ENCODE measurements at regions not wholly inside any gene's neighbourhood (a gene's known extent, or its start where the extent isn't known, plus 50 kb on each side); places are given as distances from the start of the nearest gene placed in this dataset.
"Not testable (repeated sequence)": the region's sequence is repeated elsewhere in the genome, so short reads cannot be mapped to it uniquely, and the experiment has no call there.

DNA sequence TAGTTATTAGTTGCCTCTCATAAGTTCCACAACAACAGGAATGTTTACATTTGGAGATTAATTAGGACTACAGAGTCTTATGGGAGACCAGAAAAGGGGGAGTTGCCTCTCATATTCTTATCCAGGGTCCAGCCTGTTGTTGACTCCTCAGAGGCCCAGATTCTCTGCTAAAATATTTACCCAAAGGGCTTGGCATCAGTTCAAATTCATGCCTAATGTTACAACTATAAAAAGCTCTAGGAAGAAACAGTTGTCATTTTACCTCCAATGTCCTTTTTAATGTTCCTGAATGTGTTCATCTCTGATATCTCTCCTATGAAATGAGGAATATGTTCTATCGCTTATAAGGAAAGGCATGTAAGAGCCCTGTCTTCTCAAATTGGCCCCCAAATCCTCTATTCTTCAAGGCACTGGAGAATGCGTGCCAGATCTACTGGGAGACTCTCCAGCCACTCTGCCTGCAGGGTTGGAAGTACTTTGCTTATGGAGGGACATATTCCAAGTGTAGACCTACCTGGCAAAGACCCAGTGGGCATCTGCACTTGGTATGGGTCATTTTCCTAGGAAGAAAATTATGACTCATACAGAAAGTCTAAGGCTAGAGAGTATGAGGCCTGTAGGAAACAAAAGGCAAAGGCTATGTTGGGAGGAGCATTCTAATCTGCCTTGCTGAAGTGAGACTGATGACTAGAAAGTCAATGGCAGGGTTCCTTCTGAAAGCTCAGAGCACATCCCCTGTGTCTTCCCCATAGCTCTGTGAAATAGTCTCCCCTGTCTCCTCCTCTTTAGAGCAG is 192.6 kb downstream of the ESM1 start:
- H3K36me3 ChIP-seq (ENCODE audit: control insufficient read depth, insufficient read depth, low read length), result no peaks in the 10 kb centered on the region
- no peak overlapping the region for H3K4me3 ChIP-seq (ENCODE audit: low read depth, low read length)
- H3K9me3 ChIP-seq (ENCODE audit: control insufficient read depth, insufficient read depth, low read depth, low read length), result no peaks in the 10 kb centered on the region
- H3K27me3 ChIP-seq (ENCODE audit: control insufficient read depth, insufficient read depth, low read length), result no peaks in the 10 kb centered on the region
- H3K9ac ChIP-seq (ENCODE audit: low read length), result no peak overlapping the region
- H3K4me1 ChIP-seq (ENCODE audit: control insufficient read depth, insufficient read depth, low read length), result no peaks in the 10 kb centered on the region
- no peak overlapping the region for H3K27ac ChIP-seq (ENCODE audit: low read depth, low read length)

DNA sequence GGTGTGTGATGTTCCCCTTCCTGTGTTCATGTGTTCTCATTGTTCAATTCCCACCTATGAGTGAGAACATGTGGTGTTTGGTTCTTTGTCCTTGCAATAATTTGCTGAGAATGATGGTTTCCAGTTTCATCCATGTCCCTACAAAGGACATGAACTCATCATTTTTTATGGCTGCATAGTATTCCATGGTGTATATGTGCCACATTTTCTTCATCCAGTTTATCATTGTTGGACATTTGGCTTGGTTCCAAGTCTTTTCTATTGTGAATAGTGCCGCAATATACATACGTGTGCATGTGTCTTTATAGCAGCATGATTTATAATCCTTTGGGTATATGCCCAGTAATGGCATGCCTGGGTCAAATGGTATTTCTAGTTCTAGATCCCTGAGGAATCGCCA is 197.5 kb downstream of the ESM1 start:
- H3K9me3 ChIP-seq (ENCODE audit: control insufficient read depth, insufficient read depth, low read depth, low read length); H3K27me3 ChIP-seq (ENCODE audit: control insufficient read depth, insufficient read depth, low read length); H3K36me3 ChIP-seq (ENCODE audit: control insufficient read depth, insufficient read depth, low read length); H3K27ac ChIP-seq (ENCODE audit: low read depth, low read length); H3K4me3 ChIP-seq (ENCODE audit: low read depth, low read length); H3K4me1 ChIP-seq (ENCODE audit: control insufficient read depth, insufficient read depth, low read length); H3K9ac ChIP-seq (ENCODE audit: low read length): not testable (repeated sequence)

DNA sequence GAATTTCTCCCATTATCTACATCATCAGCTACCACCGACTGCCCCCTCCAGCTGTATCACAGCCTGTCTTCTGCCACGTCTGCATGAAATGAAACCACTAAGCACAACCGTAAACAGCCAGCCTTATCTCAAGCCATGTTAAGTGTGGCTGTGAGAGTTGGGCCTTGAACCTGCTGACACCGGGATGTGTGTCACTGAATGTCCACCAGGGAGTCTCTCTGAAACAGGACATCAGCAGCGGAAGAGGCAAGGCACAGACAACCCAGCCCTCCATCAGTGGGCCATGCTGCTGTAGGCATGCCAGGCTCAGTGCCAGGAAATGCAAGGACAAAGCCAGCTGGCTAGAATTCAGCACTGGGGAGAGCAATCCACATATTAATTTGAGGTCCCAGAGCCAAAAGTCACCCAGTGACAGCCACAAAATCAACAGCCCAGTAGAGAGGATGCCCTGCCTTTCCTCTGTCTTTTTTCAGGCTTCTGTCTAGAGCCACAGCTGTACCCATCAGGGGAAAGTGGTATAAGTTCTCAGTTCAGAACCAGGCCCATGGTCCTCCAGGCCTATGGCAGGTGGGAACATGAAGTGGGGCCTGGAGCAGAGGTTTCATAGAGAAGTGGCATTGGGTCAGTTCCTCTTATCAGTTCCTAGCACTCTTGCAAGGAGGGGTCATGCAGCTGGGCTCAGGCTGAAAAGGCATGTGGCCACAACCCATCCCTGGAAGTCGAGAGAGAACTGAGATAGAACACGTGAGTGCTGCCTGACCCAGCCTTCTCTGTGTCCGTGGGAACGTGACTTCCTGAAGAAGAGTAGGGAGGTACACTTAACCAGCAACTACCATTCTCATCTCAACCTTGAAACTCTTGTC is 199.4 kb downstream of the ESM1 start:
- Histone ChIP-seq H3K9ac (ENCODE audit: low read length) (no peak overlapping the region), H3K4me3 (ENCODE audit: low read depth, low read length) (no peak overlapping the region), H3K27me3 (ENCODE audit: control insufficient read depth, insufficient read depth, low read length) (no peaks in the 10 kb centered on the region), H3K36me3 (ENCODE audit: control insufficient read depth, insufficient read depth, low read length) (no peaks in the 10 kb centered on the region), H3K9me3 (ENCODE audit: control insufficient read depth, insufficient read depth, low read depth, low read length) (no peaks in the 10 kb centered on the region), H3K27ac (ENCODE audit: low read depth, low read length) (no peak overlapping the region), H3K4me1 (ENCODE audit: control insufficient read depth, insufficient read depth, low read length) (no peaks in the 10 kb centered on the region)

DNA sequence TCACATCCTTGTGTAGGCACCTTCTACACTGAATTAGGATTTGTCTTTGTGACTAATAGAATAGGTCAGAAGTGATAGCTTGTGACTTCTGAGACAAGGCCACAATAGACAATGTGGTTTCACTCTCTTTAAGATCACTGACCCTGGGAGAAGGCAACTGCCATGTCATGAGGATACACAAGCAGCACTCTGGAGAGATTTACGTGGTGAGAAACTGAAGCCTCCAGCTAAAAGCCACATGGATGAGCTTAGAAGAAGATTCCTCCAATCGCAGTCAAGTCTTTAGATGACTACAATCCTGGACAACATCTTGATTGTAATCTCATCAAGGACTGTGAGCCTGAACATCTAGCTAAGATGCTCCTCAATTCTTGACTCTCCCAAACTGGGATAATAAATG is 206.6 kb downstream of the ESM1 start:
- Histone ChIP-seq H3K4me1 (ENCODE audit: control insufficient read depth, insufficient read depth, low read length) (no peaks in the 10 kb centered on the region), H3K36me3 (ENCODE audit: control insufficient read depth, insufficient read depth, low read length) (no peaks in the 10 kb centered on the region), H3K4me3 (ENCODE audit: low read depth, low read length) (no peak overlapping the region), H3K9me3 (ENCODE audit: control insufficient read depth, insufficient read depth, low read depth, low read length) (no peaks in the 10 kb centered on the region), H3K27ac (ENCODE audit: low read depth, low read length) (no peak overlapping the region), H3K27me3 (ENCODE audit: control insufficient read depth, insufficient read depth, low read length) (no peaks in the 10 kb centered on the region), H3K9ac (ENCODE audit: low read length) (no peak overlapping the region)

DNA sequence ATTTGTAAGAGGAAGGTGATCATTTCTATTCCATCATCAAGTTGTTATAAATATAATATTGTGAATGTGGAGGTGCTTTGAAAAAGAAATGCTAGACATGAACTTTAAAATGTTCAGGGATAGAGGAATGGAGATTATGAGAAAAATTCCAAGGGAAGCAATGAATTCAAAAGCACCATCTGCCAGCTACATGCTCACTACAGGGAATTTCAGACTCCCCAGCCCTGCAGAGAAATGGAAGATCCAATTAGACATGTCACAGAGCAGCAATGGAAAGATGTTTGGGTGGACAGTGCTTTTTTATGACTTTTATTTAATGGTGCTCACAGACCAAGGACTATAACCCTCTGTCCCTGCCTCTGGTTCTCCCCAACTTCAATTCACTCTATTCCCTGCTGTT is 209.7 kb downstream of the ESM1 start:
- H3K9ac ChIP-seq (ENCODE audit: low read length), result no peak overlapping the region
- no peaks in the 10 kb centered on the region for H3K4me1 ChIP-seq (ENCODE audit: control insufficient read depth, insufficient read depth, low read length)
- no peaks in the 10 kb centered on the region for H3K27me3 ChIP-seq (ENCODE audit: control insufficient read depth, insufficient read depth, low read length)
- H3K9me3 ChIP-seq (ENCODE audit: control insufficient read depth, insufficient read depth, low read depth, low read length), result no peaks in the 10 kb centered on the region
- no peak overlapping the region for H3K27ac ChIP-seq (ENCODE audit: low read depth, low read length)
- no peak overlapping the region for H3K4me3 ChIP-seq (ENCODE audit: low read depth, low read length)
- no peaks in the 10 kb centered on the region for H3K36me3 ChIP-seq (ENCODE audit: control insufficient read depth, insufficient read depth, low read length)

DNA sequence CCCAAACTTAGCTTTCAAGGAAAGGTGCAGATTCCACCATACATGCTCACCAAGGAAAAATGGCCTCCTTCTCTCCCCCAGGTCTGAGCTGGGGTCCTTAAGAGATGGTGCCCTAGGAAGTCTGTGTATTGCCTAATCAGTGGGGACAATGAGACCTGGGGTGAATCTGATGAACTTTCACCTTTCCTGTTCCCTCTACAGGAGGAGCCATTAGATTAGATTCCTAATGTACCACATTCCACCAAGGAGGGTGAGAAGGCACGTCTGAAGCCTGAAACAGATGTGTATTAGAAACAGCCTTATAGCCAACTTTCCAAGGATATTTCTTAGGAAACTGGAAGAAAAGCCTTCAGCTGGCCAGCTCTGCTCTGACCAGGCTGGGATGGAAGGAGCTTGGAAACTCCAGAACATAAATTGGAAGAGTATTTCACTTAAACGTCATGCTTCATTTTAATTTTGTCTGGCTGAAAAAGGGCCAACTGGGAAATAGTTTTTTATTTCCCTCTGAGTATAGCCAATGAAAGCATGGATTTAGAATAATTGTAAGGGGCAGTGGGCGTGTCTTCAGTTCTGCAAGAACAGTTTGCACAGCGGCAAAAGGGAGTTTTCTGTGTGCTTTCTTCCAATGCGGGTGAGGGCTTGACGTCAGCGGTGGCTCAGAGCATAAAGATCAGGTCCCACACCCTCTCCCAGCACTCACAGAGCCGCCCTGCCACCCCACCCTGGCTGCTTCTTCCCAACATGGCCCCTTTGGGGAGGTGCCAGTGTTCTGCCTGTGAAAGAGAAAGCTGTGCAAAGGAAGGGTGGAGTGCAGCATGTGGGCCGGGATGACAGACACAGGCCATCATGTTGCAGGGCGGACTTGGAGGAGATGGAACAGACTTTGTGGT is 210.9 kb downstream of the ESM1 start:
- H3K27ac ChIP-seq (ENCODE audit: low read depth, low read length), result no peak overlapping the region
- H3K9ac ChIP-seq (ENCODE audit: low read length), result no peak overlapping the region
- no peaks in the 10 kb centered on the region for H3K9me3 ChIP-seq (ENCODE audit: control insufficient read depth, insufficient read depth, low read depth, low read length)
- no peak overlapping the region for H3K4me3 ChIP-seq (ENCODE audit: low read depth, low read length)
- no peaks in the 10 kb centered on the region for H3K4me1 ChIP-seq (ENCODE audit: control insufficient read depth, insufficient read depth, low read length)
- no peaks in the 10 kb centered on the region for H3K27me3 ChIP-seq (ENCODE audit: control insufficient read depth, insufficient read depth, low read length)
- H3K36me3 ChIP-seq (ENCODE audit: control insufficient read depth, insufficient read depth, low read length), result no peaks in the 10 kb centered on the region

DNA sequence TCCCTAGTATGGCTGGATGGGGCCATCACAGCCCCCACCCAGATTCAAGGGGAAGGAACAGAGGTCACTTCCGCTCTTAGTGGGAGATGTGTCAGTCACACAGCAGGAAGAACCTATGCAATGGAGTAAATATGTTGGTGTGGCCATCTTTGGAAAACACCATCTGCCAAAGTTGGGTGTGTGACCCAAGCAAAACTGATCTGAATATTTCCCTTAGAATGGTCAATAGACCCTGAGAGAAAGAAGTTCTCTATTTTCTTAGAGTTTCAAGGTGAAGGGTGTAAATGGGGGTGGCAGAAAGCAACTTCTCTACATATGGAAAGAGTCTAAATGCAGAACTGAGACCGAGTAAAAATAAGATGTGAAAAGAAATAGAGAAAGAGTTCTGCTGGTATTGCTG is 212.7 kb downstream of the ESM1 start:
- Histone ChIP-seq H3K4me1 (ENCODE audit: control insufficient read depth, insufficient read depth, low read length) (no peaks in the 10 kb centered on the region), H3K27ac (ENCODE audit: low read depth, low read length) (no peak overlapping the region), H3K4me3 (ENCODE audit: low read depth, low read length) (no peak overlapping the region), H3K27me3 (ENCODE audit: control insufficient read depth, insufficient read depth, low read length) (no peaks in the 10 kb centered on the region), H3K36me3 (ENCODE audit: control insufficient read depth, insufficient read depth, low read length) (no peaks in the 10 kb centered on the region), H3K9me3 (ENCODE audit: control insufficient read depth, insufficient read depth, low read depth, low read length) (no peaks in the 10 kb centered on the region), H3K9ac (ENCODE audit: low read length) (no peak overlapping the region)

- Histone ChIP-seq H3K9ac (ENCODE audit: low read length) (no peak overlapping the region), H3K4me1 (ENCODE audit: control insufficient read depth, insufficient read depth, low read length) (no peaks in the 10 kb centered on the region), H3K4me3 (ENCODE audit: low read depth, low read length) (no peak overlapping the region), H3K27me3 (ENCODE audit: control insufficient read depth, insufficient read depth, low read length) (no peaks in the 10 kb centered on the region), H3K27ac (ENCODE audit: low read depth, low read length) (no peak overlapping the region), H3K36me3 (ENCODE audit: control insufficient read depth, insufficient read depth, low read length) (no peaks in the 10 kb centered on the region), H3K9me3 (ENCODE audit: control insufficient read depth, insufficient read depth, low read depth, low read length) (no peaks in the 10 kb centered on the region)
Measured at GRCh38 chr5:54772231-54772630, 213.2 kb downstream of the ESM1 start.

DNA sequence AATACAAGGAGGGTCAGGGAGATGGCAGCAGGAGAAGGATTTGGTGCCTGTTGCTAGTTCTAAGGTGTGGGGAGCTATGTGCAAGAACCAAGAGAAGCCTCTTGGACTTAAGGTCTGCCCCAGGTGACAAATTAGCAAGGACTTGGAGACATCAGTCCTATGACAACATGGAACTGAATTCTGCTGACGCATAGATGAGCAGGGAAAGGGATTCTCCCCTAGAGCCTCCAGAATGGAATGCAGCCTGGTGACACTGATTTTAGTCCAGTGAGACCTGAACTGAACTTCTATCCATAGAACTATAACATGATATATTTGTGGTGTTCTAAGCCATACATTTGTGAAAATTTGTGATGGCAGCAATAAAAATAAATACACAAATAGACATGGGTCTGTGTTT is 215.6 kb downstream of the ESM1 start:
- Histone ChIP-seq H3K4me3 (ENCODE audit: low read depth, low read length) (no peak overlapping the region), H3K4me1 (ENCODE audit: control insufficient read depth, insufficient read depth, low read length) (no peaks in the 10 kb centered on the region), H3K9ac (ENCODE audit: low read length) (no peak overlapping the region), H3K9me3 (ENCODE audit: control insufficient read depth, insufficient read depth, low read depth, low read length) (no peaks in the 10 kb centered on the region), H3K27me3 (ENCODE audit: control insufficient read depth, insufficient read depth, low read length) (no peaks in the 10 kb centered on the region), H3K27ac (ENCODE audit: low read depth, low read length) (no peak overlapping the region), H3K36me3 (ENCODE audit: control insufficient read depth, insufficient read depth, low read length) (no peaks in the 10 kb centered on the region)

- no peak overlapping the region for H3K4me3 ChIP-seq (ENCODE audit: low read depth, low read length)
- H3K27me3 ChIP-seq (ENCODE audit: control insufficient read depth, insufficient read depth, low read length), result no peaks in the 10 kb centered on the region
- H3K9me3 ChIP-seq (ENCODE audit: control insufficient read depth, insufficient read depth, low read depth, low read length), result no peaks in the 10 kb centered on the region
- H3K9ac ChIP-seq (ENCODE audit: low read length), result no peak overlapping the region
- no peaks in the 10 kb centered on the region for H3K36me3 ChIP-seq (ENCODE audit: control insufficient read depth, insufficient read depth, low read length)
- no peak overlapping the region for H3K27ac ChIP-seq (ENCODE audit: low read depth, low read length)
- no peaks in the 10 kb centered on the region for H3K4me1 ChIP-seq (ENCODE audit: control insufficient read depth, insufficient read depth, low read length)
Measured at GRCh38 chr5:54769072-54769471, 216.3 kb downstream of the ESM1 start.

All from HUES6 (cell line).